Tibial artery (tissue), 4 donors: ENCODE measurements at regions not wholly inside any gene's neighbourhood (a gene's known extent, or its start where the extent isn't known, plus 50 kb on each side); places are given as distances from the start of the nearest gene placed in this dataset.

Experiments used
- DNase-seq, 2 donors: peaks; one replicate each; pipeline ENCODE4 v3.0.0-alpha.2; 2019
- H3K27ac ChIP-seq, 2 donors: fragments of 200-600 bp; sonication (generic) in 1 of 2; 1 replicate in 1 of 2; 2 replicates in 1 of 2; pipeline ENCODE4 v1.5.1; 2018 to 2019; ENCODE audit warnings: mild to moderate bottlenecking in 1 of 2
- H3K27me3 ChIP-seq, 2 donors: fragments of 200-600 bp; sonication (generic) in 1 of 2; one replicate each; pipeline versions ENCODE4 v1.5.1 to v1.6.0; 2016 to 2019
- H3K36me3 ChIP-seq, 3 donors: fragments of 200-600 bp; sonication (generic) in 2 of 3; one replicate each; pipeline ENCODE4 v1.5.1; 2016 to 2019; ENCODE audit warnings: mild to moderate bottlenecking in 2 of 3
- H3K4me1 ChIP-seq, 4 donors: fragments of 200-600 bp; sonication (generic) in 2 of 4; 1 replicate in 3 of 4; 2 replicates in 1 of 4; pipeline ENCODE4 v1.5.1; 2016 to 2019
- H3K4me3 ChIP-seq, 2 donors: fragments of 200-600 bp; sonication (generic) in 1 of 2; 1 replicate in 1 of 2; 2 replicates in 1 of 2; pipeline ENCODE4 v1.5.1; 2018 to 2019; ENCODE audit warnings: mild to moderate bottlenecking in 2 of 2
- H3K9me3 ChIP-seq, 3 donors: fragments of 200-600 bp; sonication (generic) in 1 of 3; one replicate each; pipeline ENCODE4 v1.5.1; 2016 to 2019
- intact Hi-C: fragments of 100-400 bp; cut with DNase I; formaldehyde crosslinking; loops from one replicate; pipeline ENCODE4 v1.15.0; 2023; ENCODE audit warnings: low total_unique reads
- TF ChIP-seq, protein P1 (sequence below), 2 experiments: fragments of 200-600 bp in 1 of 2; fragments of 450-650 bp in 1 of 2; IDR thresholded peaks; one replicate each; pipeline ENCODE4 v1.5.1; 2017 to 2019; ENCODE audit warnings: antibody characterized with exemption in 2 of 2, mild to moderate bottlenecking in 1 of 2, moderate library complexity in 1 of 2

DNA sequence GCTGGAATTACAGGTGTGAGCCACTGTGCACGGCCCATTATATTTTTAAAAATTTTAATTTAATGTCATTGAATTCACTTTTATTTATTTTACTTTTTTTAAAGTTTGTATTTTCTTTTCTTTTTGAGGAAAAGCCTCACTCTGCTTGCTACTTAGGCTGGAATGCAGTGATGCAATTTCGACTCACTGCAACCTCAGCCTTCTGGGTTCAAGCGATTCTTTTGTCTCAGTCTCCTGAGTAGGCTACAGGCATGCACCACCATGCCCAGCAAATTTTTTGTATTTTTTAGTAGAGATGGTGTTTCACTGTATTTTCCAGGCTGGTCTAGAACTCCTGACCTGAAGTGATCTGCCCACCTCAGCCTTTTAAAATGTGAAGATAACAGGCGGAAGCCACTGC is 277.5 kb upstream of the HSFY2 start:
- H3K9me3 ChIP-seq: no peaks in the 10 kb centered on the region
- TF ChIP-seq, protein P1, sequence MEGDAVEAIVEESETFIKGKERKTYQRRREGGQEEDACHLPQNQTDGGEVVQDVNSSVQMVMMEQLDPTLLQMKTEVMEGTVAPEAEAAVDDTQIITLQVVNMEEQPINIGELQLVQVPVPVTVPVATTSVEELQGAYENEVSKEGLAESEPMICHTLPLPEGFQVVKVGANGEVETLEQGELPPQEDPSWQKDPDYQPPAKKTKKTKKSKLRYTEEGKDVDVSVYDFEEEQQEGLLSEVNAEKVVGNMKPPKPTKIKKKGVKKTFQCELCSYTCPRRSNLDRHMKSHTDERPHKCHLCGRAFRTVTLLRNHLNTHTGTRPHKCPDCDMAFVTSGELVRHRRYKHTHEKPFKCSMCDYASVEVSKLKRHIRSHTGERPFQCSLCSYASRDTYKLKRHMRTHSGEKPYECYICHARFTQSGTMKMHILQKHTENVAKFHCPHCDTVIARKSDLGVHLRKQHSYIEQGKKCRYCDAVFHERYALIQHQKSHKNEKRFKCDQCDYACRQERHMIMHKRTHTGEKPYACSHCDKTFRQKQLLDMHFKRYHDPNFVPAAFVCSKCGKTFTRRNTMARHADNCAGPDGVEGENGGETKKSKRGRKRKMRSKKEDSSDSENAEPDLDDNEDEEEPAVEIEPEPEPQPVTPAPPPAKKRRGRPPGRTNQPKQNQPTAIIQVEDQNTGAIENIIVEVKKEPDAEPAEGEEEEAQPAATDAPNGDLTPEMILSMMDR (IDR thresholded peaks at IDR 0.05): no peak

DNA sequence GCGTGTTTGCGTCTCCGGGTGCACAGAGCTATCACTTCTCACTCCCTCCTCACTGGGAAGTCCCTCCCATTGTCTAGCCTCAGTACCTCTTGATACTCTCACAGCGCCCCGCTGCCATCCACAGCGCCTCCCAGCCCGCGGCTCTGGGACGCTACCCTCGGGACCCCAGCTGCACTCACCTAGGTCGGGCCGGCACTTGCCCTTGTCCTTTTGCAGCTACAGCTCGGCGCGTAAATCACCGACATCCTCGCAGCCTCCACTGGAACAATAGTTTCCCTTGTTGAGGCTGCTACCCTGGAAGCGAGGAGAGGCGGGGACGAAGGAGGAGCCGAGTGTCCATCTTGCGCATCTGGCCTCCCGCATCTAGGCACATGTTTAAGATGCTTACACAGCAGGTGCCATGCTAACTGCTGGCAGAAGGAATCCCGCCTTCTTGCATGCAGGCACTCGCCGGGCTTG is 269.5 kb upstream of the HSFY2 start:
- DNase-seq: no peak
- H3K4me1 ChIP-seq: no peaks in the 10 kb centered on the region

More for the DNA sequence above, 277.5 kb upstream of the HSFY2 start:
- H3K27ac ChIP-seq: no peak overlapping the region
- H3K36me3 ChIP-seq: no peaks in the 10 kb centered on the region
- no peak for DNase-seq
- intact Hi-C loops: no loop called here
- peaks cover 0 to 16% (median 0%) of the 10 kb centered on the region in 4 donors for H3K4me1 ChIP-seq
- no peak overlapping the region for H3K4me3 ChIP-seq
- H3K27me3 ChIP-seq: no peaks in the 10 kb centered on the region

DNA sequence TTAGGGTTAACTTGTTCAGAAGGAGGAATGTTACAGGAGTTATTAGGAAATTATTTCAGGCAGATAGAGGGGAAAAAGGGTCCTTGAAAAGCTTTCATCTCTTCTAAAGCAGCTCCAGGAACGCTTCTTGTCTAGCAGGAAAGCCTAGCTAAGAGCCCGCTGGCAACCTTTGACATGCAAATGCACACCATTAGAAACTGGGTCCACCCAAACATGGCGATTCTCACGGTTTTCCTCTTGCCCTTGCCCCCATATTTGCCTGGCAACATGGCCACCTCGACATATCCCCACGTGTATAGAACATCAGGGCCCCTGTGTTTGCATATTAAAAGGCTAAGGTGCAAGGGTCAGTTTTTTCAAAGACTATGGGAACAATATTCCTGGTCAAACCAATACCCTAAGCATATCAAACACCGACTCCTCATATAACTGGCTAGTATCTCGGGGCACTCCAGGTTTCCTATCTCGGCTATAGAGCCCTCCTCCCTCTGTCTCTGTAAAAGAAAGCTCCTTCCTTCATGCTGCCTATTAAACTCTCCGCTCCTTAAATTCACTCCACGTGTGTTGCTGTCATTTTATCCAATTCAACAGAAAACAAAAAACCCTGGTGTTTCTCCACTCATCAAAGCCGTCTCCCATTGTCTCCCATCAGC is 268.9 kb upstream of the HSFY2 start:
- H3K27me3 ChIP-seq: no peaks in the 10 kb centered on the region
- no peaks in the 10 kb centered on the region for H3K4me1 ChIP-seq
- H3K4me3 ChIP-seq: no peak overlapping the region
- DNase-seq: no peak
- H3K9me3 ChIP-seq: no peaks in the 10 kb centered on the region
- intact Hi-C loops: no loop called here
- TF ChIP-seq, protein P1 (IDR thresholded peaks at IDR 0.05): no peak
- no peaks in the 10 kb centered on the region for H3K36me3 ChIP-seq
- no peak overlapping the region for H3K27ac ChIP-seq

More for the DNA sequence above, 269.5 kb upstream of the HSFY2 start:
- H3K4me3 ChIP-seq: no peak overlapping the region
- no peaks in the 10 kb centered on the region for H3K27me3 ChIP-seq
- TF ChIP-seq, protein P1 (IDR thresholded peaks at IDR 0.05): no peak
- no peaks in the 10 kb centered on the region for H3K9me3 ChIP-seq
- H3K36me3 ChIP-seq: no peaks in the 10 kb centered on the region
- intact Hi-C loops: no loop called here
- H3K27ac ChIP-seq: no peak overlapping the region

DNA sequence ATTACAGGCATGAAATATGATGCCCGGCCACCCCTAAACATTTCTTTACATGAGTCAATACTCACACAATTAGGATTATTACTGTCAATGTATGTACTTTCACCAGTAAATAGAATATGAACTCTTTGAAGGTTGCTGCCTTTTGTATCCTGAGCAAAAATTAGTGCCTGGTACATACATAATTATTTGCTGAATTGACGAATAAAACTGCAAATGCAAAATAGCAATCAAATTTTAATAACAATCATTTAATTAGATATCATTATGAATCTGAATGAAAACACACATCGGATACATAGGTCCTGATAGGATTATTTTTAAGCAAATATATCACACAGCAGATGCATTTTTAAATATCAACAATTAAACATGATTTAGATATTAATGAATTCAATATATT is 253.1 kb upstream of the HSFY2 start:
- intact Hi-C loops: no loop called here
- DNase-seq: no peak
- Histone ChIP-seq H3K4me3 (no peak overlapping the region), H3K27ac (no peak overlapping the region), H3K4me1 (no peaks in the 10 kb centered on the region), H3K9me3 (no peaks in the 10 kb centered on the region), H3K27me3 (no peaks in the 10 kb centered on the region), H3K36me3 (no peaks in the 10 kb centered on the region)
- TF ChIP-seq, protein P1 (IDR thresholded peaks at IDR 0.05): no peak

DNA sequence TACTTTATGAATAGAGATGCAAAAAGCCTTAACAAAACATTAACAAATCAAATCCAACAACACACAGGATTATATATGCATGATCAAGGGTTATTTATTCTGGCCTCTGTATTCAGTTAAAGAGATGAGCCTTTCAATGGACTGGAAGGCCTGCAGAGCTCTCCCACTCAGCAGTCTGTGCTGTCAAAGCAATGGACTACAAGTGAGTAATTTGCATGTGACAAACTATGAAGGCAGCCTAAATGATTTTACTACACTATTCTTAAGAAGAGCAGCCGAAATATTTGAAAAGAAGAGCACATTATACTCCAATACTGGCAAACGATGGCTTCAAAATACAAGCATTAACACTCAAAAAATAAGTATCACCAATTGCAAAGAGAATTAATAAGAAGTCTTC is 250.4 kb upstream of the HSFY2 start:
- no peak for DNase-seq
- intact Hi-C loops: no loop called here
- no peaks in the 10 kb centered on the region for H3K9me3 ChIP-seq
- no peaks in the 10 kb centered on the region for H3K27me3 ChIP-seq
- no peaks in the 10 kb centered on the region for H3K36me3 ChIP-seq
- TF ChIP-seq, protein P1 (IDR thresholded peaks at IDR 0.05): no peak
- no peak overlapping the region for H3K27ac ChIP-seq
- no peak overlapping the region for H3K4me3 ChIP-seq
- H3K4me1 ChIP-seq: no peaks in the 10 kb centered on the region
